Activated CD8-positive, alpha-beta T cell treated with anti-CD3 and anti-CD28 coated beads, Interleukin-2, amount 10 ng/mL, durations not matched to agents 7 days and 5 days (primary cell): ENCODE measurements at regions not wholly inside any gene's neighbourhood (a gene's known extent, or its start where the extent isn't known, plus 50 kb on each side); places are given as distances from the start of the nearest gene placed in this dataset.
"Not testable (repeated sequence)": the region's sequence is repeated elsewhere in the genome, so short reads cannot be mapped to it uniquely, and the experiment has no call there.

Experiments
- ATAC-seq: fragments of 150-1000 bp; cut with Tn5 transposase; one replicate; pipeline ENCODE4 v1.10.0; 2021; ENCODE audit warnings: moderate library complexity
- CTCF ChIA-PET: fragments of 350-600 bp; sonication (Branson Sonifier 250); formaldehyde crosslinking; loops from one replicate; lab custom pipeline; 2021; ENCODE audit warnings: antibody characterized with exemption; lab: Charles Lee
- POLR2A ChIA-PET: fragments of 350-600 bp; sonication (Branson Sonifier 250); formaldehyde crosslinking; loops from one replicate; lab custom pipeline; 2021; ENCODE audit warnings: antibody characterized with exemption; lab: Charles Lee
- DNase-seq: peaks from one replicate; pipeline ENCODE4 v3.0.0-alpha.2; 2020
- H3K27ac Mint-ChIP-seq: one replicate; pipeline ENCODE4 v1.8.0; 2021; ENCODE audit warnings: mild to moderate bottlenecking, mixed read lengths
- H3K27me3 Mint-ChIP-seq: one replicate; pipeline ENCODE4 v1.8.0; 2021; ENCODE audit warnings: low read depth, mixed read lengths
- H3K36me3 Mint-ChIP-seq: one replicate; pipeline ENCODE4 v1.8.0; 2021; ENCODE audit warnings: low read depth, mixed read lengths
- H3K4me1 Mint-ChIP-seq: one replicate; pipeline ENCODE4 v1.8.0; 2021; ENCODE audit warnings: low read depth, mixed read lengths
- H3K4me3 Mint-ChIP-seq: one replicate; pipeline ENCODE4 v1.8.0; 2021; ENCODE audit warnings: mild to moderate bottlenecking, mixed read lengths
- H3K9me3 Mint-ChIP-seq: one replicate; pipeline ENCODE4 v1.8.0; 2022; ENCODE audit warnings: mixed read lengths; ENCODE audit not compliant: insufficient read depth

DNA sequence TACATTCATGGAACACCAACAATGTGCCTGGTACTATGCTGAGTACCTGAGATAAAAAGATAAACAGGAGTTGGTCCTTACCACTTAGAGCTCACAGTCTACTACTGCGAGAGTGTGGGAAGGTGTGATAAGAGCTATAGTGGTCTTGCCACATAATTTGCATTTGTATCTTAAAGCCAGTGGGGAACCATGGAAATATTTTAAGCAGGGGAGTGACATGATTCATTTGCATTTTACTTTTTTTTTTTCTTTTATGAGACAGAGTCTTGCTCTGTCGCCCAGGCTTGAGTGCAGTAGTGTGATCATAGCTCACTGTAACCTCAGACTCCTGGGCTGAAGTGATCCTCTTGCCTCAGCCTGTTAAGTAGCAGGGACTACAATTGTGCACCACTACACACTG, 53.6 kb downstream of the SRGAP2 start:
- peak; percentile 64 for ATAC-seq
- H3K27me3 Mint-ChIP-seq, H3K4me1 Mint-ChIP-seq, H3K36me3 Mint-ChIP-seq, H3K27ac Mint-ChIP-seq, H3K9me3 Mint-ChIP-seq, CTCF ChIA-PET, H3K4me3 Mint-ChIP-seq, POLR2A ChIA-PET, DNase-seq: not testable (repeated sequence)

DNA sequence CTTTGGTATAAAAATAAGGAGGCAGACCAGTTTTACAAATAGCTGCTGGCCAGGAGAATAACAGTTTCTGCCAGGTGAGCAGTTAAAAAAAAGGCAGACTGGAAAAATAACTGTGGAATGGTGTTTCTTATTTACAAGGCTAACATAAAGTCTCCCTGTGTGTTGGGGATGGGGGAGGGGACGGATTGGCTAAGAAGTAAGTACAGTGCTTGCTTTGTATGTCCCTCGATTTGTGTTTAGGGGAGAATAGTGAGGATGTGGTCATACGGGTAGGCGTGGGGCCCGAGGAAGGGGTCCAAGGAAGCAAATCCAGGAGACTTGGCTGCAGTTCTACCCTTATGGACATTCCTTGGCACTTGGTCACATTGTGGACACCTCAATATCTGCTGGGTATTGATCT, 58.1 kb downstream of the SRGAP2 start:
- H3K27me3 Mint-ChIP-seq, H3K27ac Mint-ChIP-seq, ATAC-seq, CTCF ChIA-PET, DNase-seq, POLR2A ChIA-PET, H3K9me3 Mint-ChIP-seq, H3K4me3 Mint-ChIP-seq, H3K36me3 Mint-ChIP-seq, H3K4me1 Mint-ChIP-seq: not testable (repeated sequence)

GRCh38 chr1:206262424-206262823, 59.1 kb downstream of the SRGAP2 start:
- POLR2A ChIA-PET, H3K27me3 Mint-ChIP-seq, H3K27ac Mint-ChIP-seq, H3K36me3 Mint-ChIP-seq, H3K4me1 Mint-ChIP-seq, H3K9me3 Mint-ChIP-seq, DNase-seq, ATAC-seq, CTCF ChIA-PET, H3K4me3 Mint-ChIP-seq: not testable (repeated sequence)

DNA sequence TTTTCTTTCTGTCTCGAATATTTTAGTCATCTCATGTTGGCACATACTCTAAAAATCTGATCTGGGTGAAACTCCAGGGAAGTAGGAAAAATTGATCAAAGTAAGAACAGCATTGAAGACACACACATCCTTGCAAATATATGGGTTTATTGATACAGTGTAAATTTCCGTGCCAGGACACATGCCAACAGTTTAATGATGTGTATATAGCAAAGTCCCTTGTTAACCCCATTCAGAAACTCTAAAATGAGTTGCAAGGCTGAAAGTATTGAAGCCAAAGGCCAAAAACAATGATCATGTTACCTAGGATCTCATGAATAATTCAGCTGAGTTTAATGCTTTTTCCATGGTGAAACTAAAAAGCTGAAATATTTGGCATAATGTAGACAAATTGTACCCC, 61.6 kb downstream of the SRGAP2 start:
- H3K4me1 Mint-ChIP-seq, POLR2A ChIA-PET, H3K36me3 Mint-ChIP-seq, CTCF ChIA-PET, DNase-seq, H3K27me3 Mint-ChIP-seq, H3K27ac Mint-ChIP-seq, ATAC-seq, H3K9me3 Mint-ChIP-seq, H3K4me3 Mint-ChIP-seq: not testable (repeated sequence)

- POLR2A ChIA-PET, H3K36me3 Mint-ChIP-seq, H3K4me3 Mint-ChIP-seq, CTCF ChIA-PET, H3K27me3 Mint-ChIP-seq, DNase-seq, ATAC-seq, H3K9me3 Mint-ChIP-seq, H3K27ac Mint-ChIP-seq, H3K4me1 Mint-ChIP-seq: not testable (repeated sequence)
Observed at GRCh38 chr1:206271153-206271552, 67.8 kb downstream of the SRGAP2 start.

GRCh38 chr1:206273104-206273503, 69.8 kb downstream of the SRGAP2 start:
- H3K27ac Mint-ChIP-seq, CTCF ChIA-PET, ATAC-seq, POLR2A ChIA-PET, H3K36me3 Mint-ChIP-seq, H3K4me1 Mint-ChIP-seq, H3K27me3 Mint-ChIP-seq, H3K4me3 Mint-ChIP-seq, H3K9me3 Mint-ChIP-seq, DNase-seq: not testable (repeated sequence)

- H3K27ac Mint-ChIP-seq, H3K27me3 Mint-ChIP-seq, H3K36me3 Mint-ChIP-seq, ATAC-seq, H3K4me3 Mint-ChIP-seq, H3K4me1 Mint-ChIP-seq, CTCF ChIA-PET, H3K9me3 Mint-ChIP-seq, DNase-seq, POLR2A ChIA-PET: not testable (repeated sequence)
Observed at GRCh38 chr1:206276143-206276542, 72.8 kb downstream of the SRGAP2 start.

- ATAC-seq, H3K27ac Mint-ChIP-seq, H3K36me3 Mint-ChIP-seq, H3K4me3 Mint-ChIP-seq, H3K27me3 Mint-ChIP-seq, H3K4me1 Mint-ChIP-seq, CTCF ChIA-PET, POLR2A ChIA-PET, DNase-seq, H3K9me3 Mint-ChIP-seq: not testable (repeated sequence)
Observed at GRCh38 chr1:206278683-206279082, 75.3 kb downstream of the SRGAP2 start.

- H3K9me3 Mint-ChIP-seq, H3K4me1 Mint-ChIP-seq, ATAC-seq, POLR2A ChIA-PET, H3K27ac Mint-ChIP-seq, H3K27me3 Mint-ChIP-seq, H3K36me3 Mint-ChIP-seq, H3K4me3 Mint-ChIP-seq, CTCF ChIA-PET, DNase-seq: not testable (repeated sequence)
Observed at GRCh38 chr1:206280683-206281082, 77.3 kb downstream of the SRGAP2 start.

GRCh38 chr1:206281912-206282654, 78.7 kb downstream of the SRGAP2 start:
- H3K4me3 Mint-ChIP-seq, POLR2A ChIA-PET, DNase-seq, H3K27ac Mint-ChIP-seq, H3K36me3 Mint-ChIP-seq, H3K27me3 Mint-ChIP-seq, CTCF ChIA-PET, H3K9me3 Mint-ChIP-seq: not testable (repeated sequence)
- peaks cover 13% of the 10 kb centered on the region for H3K4me1 Mint-ChIP-seq
- peak; percentile 94 for ATAC-seq

DNA sequence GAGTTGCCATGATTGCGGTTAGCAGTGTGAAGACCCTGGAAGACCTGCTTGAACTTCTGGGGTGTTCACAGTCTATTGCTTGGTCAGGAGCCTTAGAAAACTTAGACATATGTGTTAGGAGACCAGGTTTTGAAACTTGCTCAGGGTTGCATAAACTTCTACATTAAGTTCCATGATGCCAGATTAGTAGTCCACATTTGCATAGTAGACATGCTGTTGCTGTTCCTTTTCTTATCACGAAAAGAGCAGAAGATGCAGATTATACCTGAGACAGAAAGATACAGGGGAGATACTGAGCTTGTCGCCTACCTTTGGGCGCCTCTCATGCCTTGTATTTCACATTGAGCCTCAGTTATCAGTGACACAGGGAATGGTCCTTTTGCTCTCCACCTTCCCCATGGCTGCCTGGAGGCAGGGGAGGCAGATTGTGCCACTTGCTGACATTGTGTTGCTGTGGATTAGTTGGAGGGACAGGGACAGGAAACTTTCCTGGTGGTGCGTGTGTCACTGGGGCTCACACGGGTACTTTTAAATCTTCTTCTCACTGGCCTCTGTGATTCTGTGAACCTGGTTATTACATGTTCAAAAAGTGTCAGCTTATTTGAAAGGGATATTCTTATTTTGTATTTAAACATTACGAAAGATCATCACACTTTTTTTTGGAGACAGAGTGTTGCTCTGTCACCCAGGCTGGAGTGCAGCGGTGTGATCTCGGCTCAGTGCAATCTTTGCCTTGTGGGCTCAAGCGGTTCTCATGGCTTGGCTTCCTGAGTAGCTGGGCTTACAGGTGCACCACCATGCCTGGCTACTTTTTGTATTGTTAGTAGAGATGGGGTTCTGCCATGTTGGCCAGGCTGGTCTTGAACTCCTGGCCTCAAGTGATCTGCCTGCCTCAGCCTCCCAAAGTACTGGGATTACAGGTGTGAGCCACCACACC, 82.0 kb downstream of the SRGAP2 start:
- POLR2A ChIA-PET, H3K27me3 Mint-ChIP-seq, H3K27ac Mint-ChIP-seq, DNase-seq, H3K4me3 Mint-ChIP-seq, H3K36me3 Mint-ChIP-seq, ATAC-seq, CTCF ChIA-PET, H3K9me3 Mint-ChIP-seq: not testable (repeated sequence)
- peaks cover 15% of the 10 kb centered on the region for H3K4me1 Mint-ChIP-seq

GRCh38 chr1:206287759-206288158, 84.4 kb downstream of the SRGAP2 start:
- H3K36me3 Mint-ChIP-seq, POLR2A ChIA-PET, CTCF ChIA-PET, H3K27me3 Mint-ChIP-seq, DNase-seq, H3K9me3 Mint-ChIP-seq: not testable (repeated sequence)
- peak overlapping the region; percentile 81 for H3K27ac Mint-ChIP-seq
- peak overlapping the region; percentile 57 for H3K4me3 Mint-ChIP-seq
- peaks cover 18% of the 10 kb centered on the region for H3K4me1 Mint-ChIP-seq
- peak; percentile 43 for ATAC-seq
